Psoas muscle (tissue), 7 donors: ENCODE measurements at regions not wholly inside any gene's neighbourhood (a gene's known extent, or its start where the extent isn't known, plus 50 kb on each side); places are given as distances from the start of the nearest gene placed in this dataset.

ENCODE experiments used
- ATAC-seq, 4 donors: fragments of 200-7000 bp; cut with Tn5 transposase; one replicate each; pipeline ENCODE4 v1.9.1; 2020; ENCODE audit warnings: moderate library complexity in 3 of 4, mild to moderate bottlenecking in 2 of 4
- DNase-seq, 2 donors: peaks; one replicate each; pipeline ENCODE4 v3.0.0-alpha.2; 2020
- H3K27ac ChIP-seq: fragments of 200-600 bp; one replicate; pipeline ENCODE4 v1.8.0; 2022
- H3K27me3 ChIP-seq, 3 donors: fragments of 200-600 bp in 1 of 3; one replicate each; pipeline versions ENCODE4 v1.6.1 to v1.8.0; 2013 to 2022; ENCODE audit warnings: low read length in 2 of 3, mild to moderate bottlenecking in 2 of 3, moderate library complexity in 1 of 3; ENCODE audit not compliant: insufficient read depth in 3 of 3
- H3K36me3 ChIP-seq, 2 donors: fragments of 200-600 bp in 1 of 2; one replicate each; pipeline versions ENCODE4 v1.6.1 to v1.8.0; 2013 to 2022; ENCODE audit warnings: low read depth in 1 of 2, mild to moderate bottlenecking in 1 of 2, moderate library complexity in 1 of 2; ENCODE audit not compliant: insufficient read depth in 1 of 2
- H3K4me1 ChIP-seq: fragments of 200-600 bp; one replicate; pipeline ENCODE4 v1.8.0; 2022
- H3K4me3 ChIP-seq: fragments of 200-600 bp; one replicate; pipeline ENCODE4 v1.8.0; 2022; ENCODE audit warnings: mild to moderate bottlenecking
- H3K9me3 ChIP-seq: fragments of 200-600 bp; one replicate; pipeline ENCODE4 v1.8.0; 2022
- CTCF ChIP-seq: fragments of 200-600 bp; IDR thresholded peaks from one replicate; pipeline ENCODE4 v1.8.0; 2022; ENCODE audit warnings: antibody characterized with exemption
- WGBS, 3 donors: extraction: QIAGEN DNeasy Blood & Tissue Kit; methylation state at CpG; one replicate each; pipeline versions ENCODE4 v1.1.6 to v1.1.7; 2013; 5-methylcytosine and 5-hydroxymethylcytosine counted together
- intact Hi-C, 2 donors: fragments of 100-400 bp; cut with DNase I; formaldehyde crosslinking; loops; one replicate each; pipeline versions ENCODE4 v1.11.0 to v1.14.2; 2022
- donor health status: healthy with polysubstance abuse.
- donor health status: DM: no; HTN: no; CAD: no; lungs with moderate emphysema.
- donor health status: Bipolar disorder and iron deficiency.
- donor health status: healthy.
- donor health status: DM: yes; HTN: yes; CAD: no.
- donor health status: DM: no; HTN: no; CAD: no.
- donor health status: DM: yes; HTN: yes; CAD: no.

- no peak for DNase-seq
- Histone ChIP-seq H3K9me3 (peaks cover 8% of the 10 kb centered on the region), H3K27ac (no peak overlapping the region), H3K36me3 (no peaks in the 10 kb centered on the region), H3K4me3 (no peak overlapping the region), H3K4me1 (no peaks in the 10 kb centered on the region), H3K27me3 (no peaks in the 10 kb centered on the region)
- intact Hi-C loops = no loop called here
- 90% methylated on average over 2 of the region's 2 CpGs for WGBS, 3 donors
- TF ChIP-seq CTCF = no peak
- no peak for ATAC-seq
These were observed 104.6 kb upstream of the NEO1 start for GRCh38 chr15:72947709-72948108.

- intact Hi-C loops = no loop called here
- ATAC-seq = no peak
- H3K27me3 ChIP-seq = no peaks in the 10 kb centered on the region
- no peak for DNase-seq
- no peaks in the 10 kb centered on the region for H3K4me1 ChIP-seq
- no peak overlapping the region for H3K27ac ChIP-seq
- H3K36me3 ChIP-seq = no peaks in the 10 kb centered on the region
- no peak for TF ChIP-seq CTCF
- no peak overlapping the region for H3K4me3 ChIP-seq
- H3K9me3 ChIP-seq = peaks cover 8% of the 10 kb centered on the region
- WGBS, 3 donors = 71 to 86% (median 83%) methylated on average over 2 of the region's 2 CpGs
These were observed 107.7 kb upstream of the NEO1 start for GRCh38 chr15:72944565-72944964.

GRCh38 chr15:72940229-72940622 is 112.0 kb upstream of the NEO1 start:
- no peak for ATAC-seq
- Histone ChIP-seq H3K4me1 (no peaks in the 10 kb centered on the region), H3K4me3 (no peak overlapping the region), H3K27ac (no peak overlapping the region), H3K36me3 (no peaks in the 10 kb centered on the region), H3K9me3 (no peaks in the 10 kb centered on the region), H3K27me3 (no peaks in the 10 kb centered on the region)
- intact Hi-C loops = no loop called here
- no peak for DNase-seq
- no peak for TF ChIP-seq CTCF
- 84 to 90% (median 87%) methylated on average over 2 of the region's 2 CpGs for WGBS, 3 donors

GRCh38 chr15:72939514-72940228 is 112.6 kb upstream of the NEO1 start:
- H3K4me1 ChIP-seq = no peaks in the 10 kb centered on the region
- no peak overlapping the region for H3K4me3 ChIP-seq
- intact Hi-C loops = no loop called here
- no peaks in the 10 kb centered on the region for H3K36me3 ChIP-seq
- DNase-seq (no peak), ATAC-seq (no peak)
- no peaks in the 10 kb centered on the region for H3K9me3 ChIP-seq
- WGBS, 3 donors = 73 to 94% (median 88%) methylated on average over 5 of the region's 5 CpGs
- H3K27ac ChIP-seq = no peak overlapping the region
- no peak for TF ChIP-seq CTCF
- H3K27me3 ChIP-seq = no peaks in the 10 kb centered on the region
